Mucosa of stomach (tissue), 1 donor: ENCODE measurements at regions not wholly inside any gene's neighbourhood (a gene's known extent, or its start where the extent isn't known, plus 50 kb on each side); places are given as distances from the start of the nearest gene placed in this dataset.

Source experiments
- H3K27me3 ChIP-seq: one replicate; pipeline ENCODE4 v1.7.0; 2013; ENCODE audit warnings: mild to moderate bottlenecking, low read length; ENCODE audit not compliant: control insufficient read depth, insufficient read depth
- H3K36me3 ChIP-seq: one replicate; pipeline ENCODE4 v1.7.0; 2013; ENCODE audit warnings: low read length; ENCODE audit not compliant: control insufficient read depth, insufficient read depth
- H3K4me1 ChIP-seq: one replicate; pipeline ENCODE4 v1.7.0; 2013; ENCODE audit warnings: mild to moderate bottlenecking, low read length; ENCODE audit not compliant: control insufficient read depth, insufficient read depth
- H3K4me3 ChIP-seq: one replicate; pipeline ENCODE4 v1.7.0; 2013; ENCODE audit warnings: low read length
- H3K9ac ChIP-seq: one replicate; pipeline ENCODE4 v1.7.0; 2013; ENCODE audit warnings: mild to moderate bottlenecking, low read length, moderate library complexity
- H3K9me3 ChIP-seq: one replicate; pipeline ENCODE4 v1.7.0; 2013; ENCODE audit warnings: mild to moderate bottlenecking, low read length, moderate library complexity; ENCODE audit not compliant: control insufficient read depth
- donor health status: Pancreatic carcinoma.

DNA sequence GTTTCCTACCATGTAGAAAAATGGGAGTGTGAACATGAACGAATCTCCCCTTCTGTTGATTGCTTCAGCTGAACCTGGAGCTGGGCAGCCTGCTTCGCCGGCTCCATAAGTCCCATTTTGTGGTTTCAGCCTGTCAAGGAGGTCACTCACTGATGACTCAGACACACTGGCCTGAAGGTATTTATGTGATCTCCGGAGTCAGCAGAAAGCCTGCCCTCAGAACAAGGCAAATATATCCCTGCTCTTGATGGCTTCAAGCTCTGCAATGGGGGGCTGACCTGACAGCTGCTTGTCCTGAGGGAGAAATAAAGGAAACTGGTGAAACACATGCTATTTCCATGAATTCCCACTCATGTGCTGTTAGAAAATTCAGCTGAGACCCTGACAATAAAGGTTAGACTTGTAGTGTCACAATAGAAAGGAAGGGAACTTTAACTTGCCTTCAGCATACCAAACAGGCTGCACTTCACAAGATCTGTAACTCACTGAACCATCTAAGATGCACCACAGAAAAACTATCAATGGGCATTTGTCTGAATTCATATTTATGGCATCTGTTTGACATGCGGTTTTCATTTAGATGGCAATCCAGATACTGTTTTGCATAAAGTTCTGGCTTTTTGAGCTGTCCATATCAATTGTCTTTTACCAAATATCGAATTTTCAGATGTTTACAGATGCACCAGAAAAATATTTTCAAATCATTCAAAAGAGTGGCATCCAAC lies 282.0 kb upstream of the VEPH1 start:
- no peaks in the 10 kb centered on the region for H3K4me1 ChIP-seq
- no peak overlapping the region for H3K4me3 ChIP-seq
- H3K9me3 ChIP-seq, result no peaks in the 10 kb centered on the region
- no peaks in the 10 kb centered on the region for H3K36me3 ChIP-seq
- H3K9ac ChIP-seq, result no peak overlapping the region
- no peaks in the 10 kb centered on the region for H3K27me3 ChIP-seq

GRCh38 chr3:157782236-157782635 lies 279.0 kb upstream of the VEPH1 start:
- Histone ChIP-seq H3K27me3 (no peaks in the 10 kb centered on the region), H3K4me3 (no peak overlapping the region), H3K4me1 (no peaks in the 10 kb centered on the region), H3K9me3 (no peaks in the 10 kb centered on the region), H3K9ac (no peak overlapping the region), H3K36me3 (no peaks in the 10 kb centered on the region)

GRCh38 chr3:157776861-157777260 lies 273.6 kb upstream of the VEPH1 start:
- no peak overlapping the region for H3K9ac ChIP-seq

DNA sequence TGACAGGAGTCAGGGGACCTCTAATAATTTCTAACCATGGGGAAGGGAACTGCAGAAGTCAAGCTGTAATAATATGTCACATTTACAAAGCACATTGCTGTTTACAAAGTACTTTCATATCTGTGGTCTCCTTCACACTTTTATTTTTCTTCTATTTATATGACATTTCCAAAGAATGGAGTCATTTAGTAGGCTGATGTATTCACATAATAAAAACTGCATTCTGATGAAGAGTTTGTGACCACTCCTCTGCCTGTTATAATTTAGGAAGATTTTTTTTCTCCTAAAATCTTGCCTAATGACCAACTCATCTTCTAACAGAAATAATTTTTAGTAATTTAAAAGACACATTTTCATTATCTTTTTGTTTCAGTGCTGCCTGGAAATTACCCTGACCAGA lies 272.2 kb upstream of the VEPH1 start:
- H3K9ac ChIP-seq, result no peak overlapping the region
- no peaks in the 10 kb centered on the region for H3K36me3 ChIP-seq
- H3K4me1 ChIP-seq, result no peaks in the 10 kb centered on the region
- H3K27me3 ChIP-seq, result no peaks in the 10 kb centered on the region
- H3K4me3 ChIP-seq, result no peak overlapping the region
- H3K9me3 ChIP-seq, result no peaks in the 10 kb centered on the region

More at GRCh38 chr3:157776861-157777260, 273.6 kb upstream of the VEPH1 start:
- no peak overlapping the region for H3K4me3 ChIP-seq
- H3K36me3 ChIP-seq, result no peaks in the 10 kb centered on the region
- H3K9me3 ChIP-seq, result no peaks in the 10 kb centered on the region
- no peaks in the 10 kb centered on the region for H3K27me3 ChIP-seq
- H3K4me1 ChIP-seq, result no peaks in the 10 kb centered on the region

DNA sequence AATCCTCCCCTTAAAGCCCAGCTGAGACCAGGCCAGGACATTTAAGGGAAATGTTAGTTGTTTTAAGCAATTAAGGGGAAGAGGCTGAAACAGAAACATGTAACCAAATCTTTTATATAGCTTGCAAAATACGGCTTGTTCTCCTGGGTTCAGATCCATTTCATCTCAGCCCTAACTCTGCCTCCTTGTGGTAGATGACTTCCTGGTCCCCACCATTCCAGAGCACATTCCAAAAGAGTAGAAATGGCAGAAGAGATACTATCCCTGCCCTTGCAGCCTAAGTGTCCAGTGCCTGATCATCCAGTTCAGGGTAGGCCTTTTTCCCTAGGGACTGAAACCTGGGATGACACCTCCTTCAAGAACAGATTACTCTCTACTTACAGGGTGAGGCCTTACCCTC lies 266.2 kb upstream of the VEPH1 start:
- Histone ChIP-seq H3K36me3 (no peaks in the 10 kb centered on the region), H3K4me1 (no peaks in the 10 kb centered on the region), H3K27me3 (no peaks in the 10 kb centered on the region), H3K9ac (no peak overlapping the region), H3K4me3 (no peak overlapping the region), H3K9me3 (no peaks in the 10 kb centered on the region)

- Histone ChIP-seq H3K9ac (no peak overlapping the region), H3K4me3 (no peak overlapping the region), H3K4me1 (no peaks in the 10 kb centered on the region), H3K36me3 (no peaks in the 10 kb centered on the region), H3K27me3 (no peaks in the 10 kb centered on the region), H3K9me3 (no peaks in the 10 kb centered on the region)
These were observed 264.4 kb upstream of the VEPH1 start for GRCh38 chr3:157767607-157768006.

DNA sequence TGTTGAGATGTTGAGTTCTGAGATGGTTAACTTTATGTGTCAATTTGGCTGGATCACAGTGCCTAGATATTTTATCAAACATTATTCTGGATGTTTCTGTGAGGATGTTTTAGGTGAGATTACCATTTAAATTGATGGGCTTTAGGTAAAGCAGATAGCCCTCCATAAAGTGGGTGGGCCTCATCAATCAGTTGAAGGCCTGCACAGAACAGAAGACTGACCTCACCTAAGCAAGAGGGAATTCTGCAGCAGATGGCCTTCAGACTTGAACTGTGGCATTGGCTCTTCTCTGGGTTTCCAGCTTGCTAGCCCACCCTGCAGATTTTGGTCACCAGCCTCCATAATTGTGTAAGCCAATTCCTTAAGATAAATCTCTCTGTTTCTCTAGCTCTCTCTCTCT lies 260.4 kb upstream of the VEPH1 start:
- no peak overlapping the region for H3K9ac ChIP-seq
- no peaks in the 10 kb centered on the region for H3K27me3 ChIP-seq
- H3K9me3 ChIP-seq, result no peaks in the 10 kb centered on the region
- H3K4me1 ChIP-seq, result no peaks in the 10 kb centered on the region
- no peak overlapping the region for H3K4me3 ChIP-seq
- H3K36me3 ChIP-seq, result no peaks in the 10 kb centered on the region

DNA sequence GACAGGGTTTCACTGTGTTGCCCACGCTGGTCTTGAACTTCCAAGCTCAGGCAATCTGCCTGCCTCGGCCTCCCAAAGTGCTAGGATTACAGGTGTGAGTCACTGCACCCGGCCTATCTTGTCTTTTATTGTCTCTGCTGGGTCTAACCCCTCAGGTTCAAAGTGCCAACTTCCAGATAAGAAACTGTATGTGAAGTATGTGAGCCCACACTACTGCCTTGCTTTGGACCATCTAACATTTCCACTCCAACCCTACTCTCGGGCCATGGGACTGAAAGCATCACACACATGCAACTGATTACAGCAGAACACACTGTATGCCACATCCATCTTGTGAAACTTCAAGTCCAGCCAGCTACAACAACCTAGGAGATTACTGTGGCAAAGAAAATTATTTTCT lies 256.1 kb upstream of the VEPH1 start:
- Histone ChIP-seq H3K4me1 (no peaks in the 10 kb centered on the region), H3K9me3 (no peaks in the 10 kb centered on the region), H3K27me3 (no peaks in the 10 kb centered on the region), H3K36me3 (no peaks in the 10 kb centered on the region), H3K9ac (no peak overlapping the region), H3K4me3 (no peak overlapping the region)

- Histone ChIP-seq H3K4me3 (no peak overlapping the region), H3K9ac (no peak overlapping the region), H3K9me3 (no peaks in the 10 kb centered on the region), H3K4me1 (no peaks in the 10 kb centered on the region), H3K36me3 (no peaks in the 10 kb centered on the region), H3K27me3 (no peaks in the 10 kb centered on the region)
These were observed 252.0 kb upstream of the VEPH1 start for GRCh38 chr3:157755233-157755632.

- no peaks in the 10 kb centered on the region for H3K4me1 ChIP-seq
- no peaks in the 10 kb centered on the region for H3K9me3 ChIP-seq
- no peaks in the 10 kb centered on the region for H3K27me3 ChIP-seq
- H3K4me3 ChIP-seq, result no peak overlapping the region
- no peak overlapping the region for H3K9ac ChIP-seq
- no peaks in the 10 kb centered on the region for H3K36me3 ChIP-seq
These were observed 251.2 kb upstream of the VEPH1 start for GRCh38 chr3:157754451-157754850.

GRCh38 chr3:157753787-157754136 lies 250.5 kb upstream of the VEPH1 start:
- Histone ChIP-seq H3K9me3 (no peaks in the 10 kb centered on the region), H3K36me3 (no peaks in the 10 kb centered on the region), H3K9ac (no peak overlapping the region), H3K27me3 (no peaks in the 10 kb centered on the region), H3K4me1 (no peaks in the 10 kb centered on the region), H3K4me3 (no peak overlapping the region)

DNA sequence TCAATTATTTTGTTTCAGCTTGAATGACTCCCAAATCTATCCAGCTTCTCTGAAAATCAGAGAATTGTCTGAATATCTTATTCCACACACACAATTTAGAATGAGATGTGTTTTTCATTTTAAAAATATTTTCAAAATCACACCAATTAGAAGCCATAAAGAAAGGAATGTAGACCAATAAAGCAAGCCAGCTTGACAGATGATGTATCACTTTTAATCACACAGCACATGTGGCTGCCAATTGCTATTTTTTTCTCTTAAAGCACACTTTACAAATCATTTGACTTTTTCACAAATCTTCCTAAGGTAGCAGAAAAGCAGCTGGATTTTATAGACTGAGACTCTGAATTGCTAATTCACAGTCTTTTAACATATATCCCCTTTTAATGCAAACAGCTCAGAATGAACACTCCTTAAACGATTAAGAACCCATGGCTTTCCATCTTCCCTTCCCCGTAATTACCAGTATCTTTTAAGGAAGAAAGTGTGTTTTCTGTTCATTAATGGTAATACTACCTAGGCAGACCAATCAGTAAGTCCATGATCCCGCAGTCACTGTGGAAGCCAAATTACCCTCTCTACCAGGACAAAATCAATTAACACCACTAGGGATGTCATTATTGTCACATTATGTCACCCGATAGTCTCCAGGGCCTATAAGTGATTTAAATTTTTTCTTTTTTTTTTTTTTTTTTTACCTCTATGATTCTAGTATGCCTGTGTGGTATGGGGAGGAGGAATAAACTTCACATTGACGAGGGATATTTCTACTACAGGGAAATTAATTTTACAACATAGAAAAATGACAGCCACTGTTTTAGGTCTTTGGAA lies 250.0 kb upstream of the VEPH1 start:
- H3K27me3 ChIP-seq, result no peaks in the 10 kb centered on the region
- no peaks in the 10 kb centered on the region for H3K36me3 ChIP-seq
- H3K9me3 ChIP-seq, result no peaks in the 10 kb centered on the region
- H3K9ac ChIP-seq, result no peak overlapping the region
- no peak overlapping the region for H3K4me3 ChIP-seq
- H3K4me1 ChIP-seq, result no peaks in the 10 kb centered on the region
